GM19452 (cell line): ENCODE measurements at regions not wholly inside any gene's neighbourhood (a gene's known extent, or its start where the extent isn't known, plus 50 kb on each side); places are given as distances from the start of the nearest gene placed in this dataset.
"Not testable (repeated sequence)": the region's sequence is repeated elsewhere in the genome, so short reads cannot be mapped to it uniquely, and the experiment has no call there.

Experiments used
- ATAC-seq: cut with Tn5 transposase; IDR thresholded peaks from one replicate; pipeline ENCODE4 v1.9.1; 2021; ENCODE audit not compliant: unreplicated experiment

GRCh38 chr9:34907044-34907443 is 51.0 kb upstream of the PHF24 start:
- ATAC-seq: no peak

- ATAC-seq: no peak
Observed at GRCh38 chr9:34899535-34900158, 58.4 kb upstream of the PHF24 start.

GRCh38 chr9:34898846-34899245 is 59.2 kb upstream of the PHF24 start:
- no peak for ATAC-seq

GRCh38 chr9:34896112-34896511 is 62.0 kb upstream of the PHF24 start:
- no peak for ATAC-seq

- no peak for ATAC-seq
Observed at GRCh38 chr9:34892886-34893285, 65.2 kb upstream of the PHF24 start.

GRCh38 chr9:34891386-34891785 is 66.7 kb upstream of the PHF24 start:
- ATAC-seq: no peak

GRCh38 chr9:34887841-34888240 is 70.2 kb upstream of the PHF24 start:
- ATAC-seq: no peak

GRCh38 chr9:34884747-34885189 is 73.3 kb upstream of the PHF24 start:
- ATAC-seq: peak; percentile 83

- ATAC-seq: no peak
Observed at GRCh38 chr9:34876096-34876495, 82.0 kb upstream of the PHF24 start.

GRCh38 chr9:34869390-34869789 is 88.7 kb upstream of the PHF24 start:
- no peak for ATAC-seq

- no peak for ATAC-seq
Observed at GRCh38 chr9:34866614-34867013, 91.5 kb upstream of the PHF24 start.

GRCh38 chr9:34863426-34863825 is 94.7 kb upstream of the PHF24 start:
- no peak for ATAC-seq

- no peak for ATAC-seq
Observed at GRCh38 chr9:34862836-34863235, 95.2 kb upstream of the PHF24 start.

- ATAC-seq: no peak
Observed at GRCh38 chr9:34862043-34862442, 96.0 kb upstream of the PHF24 start.

- ATAC-seq: not testable (repeated sequence)
Observed at GRCh38 chr9:34855016-34855415, 103.1 kb upstream of the PHF24 start.

GRCh38 chr9:34830068-34830467 is 120.1 kb upstream of the CCL21 start:
- no peak for ATAC-seq

GRCh38 chr9:34826999-34827538 is 117.1 kb upstream of the CCL21 start:
- no peak for ATAC-seq

- ATAC-seq: no peak
Observed at GRCh38 chr9:34825775-34826174, 115.8 kb upstream of the CCL21 start.

- ATAC-seq: no peak
Observed at GRCh38 chr9:34823778-34824177, 113.8 kb upstream of the CCL21 start.

GRCh38 chr9:34810187-34810524 is 100.2 kb upstream of the CCL21 start:
- ATAC-seq: no peak

- no peak for ATAC-seq
Observed at GRCh38 chr9:34809504-34810186, 99.7 kb upstream of the CCL21 start.

- ATAC-seq: no peak
Observed at GRCh38 chr9:34802916-34803315, 93.0 kb upstream of the CCL21 start.

- ATAC-seq: no peak
Observed at GRCh38 chr9:34797367-34797766, 87.4 kb upstream of the CCL21 start.
